IgD-negative memory B cell (primary cell): ENCODE measurements at regions not wholly inside any gene's neighbourhood (a gene's known extent, or its start where the extent isn't known, plus 50 kb on each side); places are given as distances from the start of the nearest gene placed in this dataset.
"Not testable (repeated sequence)": the region's sequence is repeated elsewhere in the genome, so short reads cannot be mapped to it uniquely, and the experiment has no call there.

Experiments used
- H3K27ac Mint-ChIP-seq, 3 donors: one replicate each; pipeline ENCODE4 v1.8.0; 2020 to 2022; ENCODE audit warnings: mild to moderate bottlenecking in 3 of 3, mixed read lengths in 3 of 3, moderate library complexity in 1 of 3
- H3K27me3 Mint-ChIP-seq: one replicate; pipeline ENCODE4 v1.8.0; 2021; ENCODE audit warnings: mixed read lengths
- H3K36me3 Mint-ChIP-seq: one replicate; pipeline ENCODE4 v1.8.0; 2020; ENCODE audit warnings: mild to moderate bottlenecking, mixed read lengths
- H3K4me1 Mint-ChIP-seq, 3 donors: one replicate each; pipeline ENCODE4 v1.8.0; 2020 to 2022; ENCODE audit warnings: mixed read lengths in 3 of 3, mild to moderate bottlenecking in 1 of 3
- H3K4me3 Mint-ChIP-seq, 4 donors: one replicate each; pipeline ENCODE4 v1.8.0; 2020 to 2022; ENCODE audit warnings: mild to moderate bottlenecking in 4 of 4, mixed read lengths in 4 of 4, moderate library complexity in 3 of 4
- H3K9me3 Mint-ChIP-seq, 3 donors: one replicate each; pipeline ENCODE4 v1.8.0; 2020 to 2021; ENCODE audit warnings: mixed read lengths in 3 of 3, mild to moderate bottlenecking in 1 of 3

- H3K27me3 Mint-ChIP-seq: no peaks in the 10 kb centered on the region
- H3K36me3 Mint-ChIP-seq: no peaks in the 10 kb centered on the region
- no peak overlapping the region for H3K27ac Mint-ChIP-seq
- peaks cover 2 to 11% (median 6%) of the 10 kb centered on the region in 3 donors for H3K9me3 Mint-ChIP-seq
- H3K4me3 Mint-ChIP-seq: no peak overlapping the region
- H3K4me1 Mint-ChIP-seq: no peaks in the 10 kb centered on the region
Measured at GRCh38 chr11:39780131-39780530, 1679.3 kb downstream of the LRRC4C start.

- H3K4me1 Mint-ChIP-seq: no peaks in the 10 kb centered on the region
- no peaks in the 10 kb centered on the region for H3K27me3 Mint-ChIP-seq
- no peak overlapping the region for H3K27ac Mint-ChIP-seq
- H3K9me3 Mint-ChIP-seq: peaks cover 0 to 5% (median 5%) of the 10 kb centered on the region in 3 donors
- no peaks in the 10 kb centered on the region for H3K36me3 Mint-ChIP-seq
- H3K4me3 Mint-ChIP-seq: no peak overlapping the region
Measured at GRCh38 chr11:39777035-39777434, 1682.4 kb downstream of the LRRC4C start.

GRCh38 chr11:39772525-39773137, 1686.8 kb downstream of the LRRC4C start:
- Mint-ChIP-seq H3K36me3 (no peaks in the 10 kb centered on the region), H3K4me3 (no peak overlapping the region), H3K27me3 (no peaks in the 10 kb centered on the region), H3K9me3 (peaks cover 1 to 9% (median 6%) of the 10 kb centered on the region in 3 donors), H3K4me1 (no peaks in the 10 kb centered on the region), H3K27ac (no peak overlapping the region)

- Mint-ChIP-seq H3K9me3 (peaks cover 1 to 12% (median 2%) of the 10 kb centered on the region in 3 donors), H3K27ac (no peak overlapping the region), H3K27me3 (no peaks in the 10 kb centered on the region), H3K4me3 (no peak overlapping the region), H3K4me1 (no peaks in the 10 kb centered on the region), H3K36me3 (no peaks in the 10 kb centered on the region)
Measured at GRCh38 chr11:39768214-39768613, 1691.2 kb downstream of the LRRC4C start.

- Mint-ChIP-seq H3K4me1 (no peaks in the 10 kb centered on the region), H3K36me3 (no peaks in the 10 kb centered on the region), H3K9me3 (peaks cover 4 to 31% (median 6%) of the 10 kb centered on the region in 3 donors), H3K27me3 (no peaks in the 10 kb centered on the region), H3K4me3 (peak overlapping the region in 1 of 4 donors; percentile 18), H3K27ac (no peak overlapping the region)
Measured at GRCh38 chr11:39745401-39745800, 1714.1 kb downstream of the LRRC4C start.

- Mint-ChIP-seq H3K27me3 (no peaks in the 10 kb centered on the region), H3K9me3 (peaks cover 3 to 20% (median 6%) of the 10 kb centered on the region in 3 donors), H3K4me3 (no peak overlapping the region), H3K27ac (no peak overlapping the region), H3K36me3 (no peaks in the 10 kb centered on the region), H3K4me1 (no peaks in the 10 kb centered on the region)
Measured at GRCh38 chr11:39741066-39741465, 1718.4 kb downstream of the LRRC4C start.

- H3K9me3 Mint-ChIP-seq, H3K27ac Mint-ChIP-seq, H3K4me1 Mint-ChIP-seq, H3K27me3 Mint-ChIP-seq, H3K4me3 Mint-ChIP-seq, H3K36me3 Mint-ChIP-seq: not testable (repeated sequence)
Measured at GRCh38 chr11:39736351-39736750, 1723.1 kb downstream of the LRRC4C start.

- Mint-ChIP-seq H3K36me3 (peaks cover 2% of the 10 kb centered on the region), H3K4me3 (no peak overlapping the region), H3K4me1 (no peaks in the 10 kb centered on the region), H3K27ac (no peak overlapping the region), H3K27me3 (no peaks in the 10 kb centered on the region), H3K9me3 (peaks cover 3 to 5% (median 4%) of the 10 kb centered on the region in 3 donors)
Measured at GRCh38 chr11:39732001-39732400, 1727.5 kb downstream of the LRRC4C start.

- Mint-ChIP-seq H3K36me3 (no peaks in the 10 kb centered on the region), H3K27ac (no peak overlapping the region), H3K4me1 (no peaks in the 10 kb centered on the region), H3K27me3 (no peaks in the 10 kb centered on the region), H3K4me3 (no peak overlapping the region), H3K9me3 (peaks cover 3 to 9% (median 4%) of the 10 kb centered on the region in 3 donors)
Measured at GRCh38 chr11:39725081-39725480, 1734.4 kb downstream of the LRRC4C start.

- no peak overlapping the region for H3K4me3 Mint-ChIP-seq
- H3K36me3 Mint-ChIP-seq: no peaks in the 10 kb centered on the region
- H3K27me3 Mint-ChIP-seq: no peaks in the 10 kb centered on the region
- H3K27ac Mint-ChIP-seq: no peak overlapping the region
- peaks cover 3 to 5% (median 4%) of the 10 kb centered on the region in 3 donors for H3K9me3 Mint-ChIP-seq
- H3K4me1 Mint-ChIP-seq: no peaks in the 10 kb centered on the region
Measured at GRCh38 chr11:39724404-39724803, 1735.0 kb downstream of the LRRC4C start.

- Mint-ChIP-seq H3K4me3 (no peak overlapping the region), H3K27me3 (no peaks in the 10 kb centered on the region), H3K27ac (no peak overlapping the region), H3K9me3 (peaks cover 2 to 22% (median 2%) of the 10 kb centered on the region in 3 donors), H3K4me1 (no peaks in the 10 kb centered on the region), H3K36me3 (no peaks in the 10 kb centered on the region)
Measured at GRCh38 chr11:39712581-39712980, 1746.9 kb downstream of the LRRC4C start.

- peaks cover 5 to 15% (median 6%) of the 10 kb centered on the region in 3 donors for H3K9me3 Mint-ChIP-seq
- H3K4me1 Mint-ChIP-seq: no peaks in the 10 kb centered on the region
- no peak overlapping the region for H3K4me3 Mint-ChIP-seq
- H3K36me3 Mint-ChIP-seq: no peaks in the 10 kb centered on the region
- H3K27ac Mint-ChIP-seq: no peak overlapping the region
- H3K27me3 Mint-ChIP-seq: no peaks in the 10 kb centered on the region
Measured at GRCh38 chr11:39690856-39691255, 1768.6 kb downstream of the LRRC4C start.

- Mint-ChIP-seq H3K4me3 (no peak overlapping the region), H3K36me3 (no peaks in the 10 kb centered on the region), H3K27ac (no peak overlapping the region), H3K4me1 (no peaks in the 10 kb centered on the region), H3K9me3 (peaks cover 1 to 6% (median 5%) of the 10 kb centered on the region in 3 donors), H3K27me3 (no peaks in the 10 kb centered on the region)
Measured at GRCh38 chr11:39683951-39684554, 1775.4 kb downstream of the LRRC4C start.

- Mint-ChIP-seq H3K4me3 (no peak overlapping the region), H3K4me1 (no peaks in the 10 kb centered on the region), H3K27me3 (no peaks in the 10 kb centered on the region), H3K9me3 (peaks cover 5 to 6% (median 5%) of the 10 kb centered on the region in 3 donors), H3K36me3 (no peaks in the 10 kb centered on the region), H3K27ac (no peak overlapping the region)
Measured at GRCh38 chr11:39683288-39683950, 1776.0 kb downstream of the LRRC4C start.

- Mint-ChIP-seq H3K36me3 (no peaks in the 10 kb centered on the region), H3K27me3 (no peaks in the 10 kb centered on the region), H3K4me1 (no peaks in the 10 kb centered on the region), H3K27ac (no peak overlapping the region), H3K4me3 (no peak overlapping the region), H3K9me3 (peaks cover under 1 to 4% (median 3%) of the 10 kb centered on the region in 3 donors)
Measured at GRCh38 chr11:39681428-39681827, 1778.0 kb downstream of the LRRC4C start.

GRCh38 chr11:39678996-39679395, 1780.5 kb downstream of the LRRC4C start:
- no peak overlapping the region for H3K27ac Mint-ChIP-seq
- peaks cover 0 to 4% (median 3%) of the 10 kb centered on the region in 3 donors for H3K9me3 Mint-ChIP-seq
- H3K4me1 Mint-ChIP-seq: no peaks in the 10 kb centered on the region
- H3K27me3 Mint-ChIP-seq: no peaks in the 10 kb centered on the region
- H3K36me3 Mint-ChIP-seq: no peaks in the 10 kb centered on the region
- H3K4me3 Mint-ChIP-seq: no peak overlapping the region
